ENCODE measurements at regions not wholly inside any gene's neighbourhood (a gene's known extent, or its start where the extent isn't known, plus 50 kb on each side); places are given as distances from the start of the nearest gene placed in this dataset.

- Histone ChIP-seq H3K9me3 (ENCODE audit: low read length) (no peaks in the 10 kb centered on the region), H3F3A (ENCODE audit: insufficient read depth, low read length, poor library complexity, severe bottlenecking) (no peaks in the 10 kb centered on the region), H3K27ac (ENCODE audit: low read length) (no peak overlapping the region), H3K9me2 (ENCODE audit: insufficient read depth, low read length) (no peaks in the 10 kb centered on the region), H3K4me3 (ENCODE audit: low read length) (no peak overlapping the region), H4K20me1 (ENCODE audit: insufficient read depth) (no peaks in the 10 kb centered on the region), H3K36me3 (ENCODE audit: insufficient read depth, low read length) (no peaks in the 10 kb centered on the region), H3K4me2 (ENCODE audit: low read length) (no peak overlapping the region), H2AFZ (ENCODE audit: low read depth, low read length) (no peak overlapping the region), H3K9ac (ENCODE audit: low read length) (no peak overlapping the region), H3K27me3 (ENCODE audit: insufficient read depth, low read depth, low read length) (no peaks in the 10 kb centered on the region), H3K79me2 (replicated peaks; ENCODE audit: insufficient read depth, low read length) (no peaks in the 10 kb centered on the region)
- no peak for TF ChIP-seq REST (IDR thresholded peaks at IDR 0.05; ENCODE audit: borderline replicate concordance)
- no peak for TF ChIP-seq MXI1 (conservative IDR thresholded peaks at IDR 0.05; ENCODE audit: poor library complexity, severe bottlenecking)
- no peak for TF ChIP-seq POLR2AphosphoS5 (IDR thresholded peaks at IDR 0.05)
- TF ChIP-seq TAF1 (IDR thresholded peaks at IDR 0.05; ENCODE audit: low read depth), result no peak
- TF ChIP-seq EZH2 (IDR thresholded peaks at IDR 0.05; ENCODE audit: borderline replicate concordance, insufficient read depth, low read length, poor library complexity, severe bottlenecking), result no peak
- no peak for TF ChIP-seq SMC3 (conservative IDR thresholded peaks at IDR 0.05; ENCODE audit: poor library complexity)
- TF ChIP-seq, protein P1, sequence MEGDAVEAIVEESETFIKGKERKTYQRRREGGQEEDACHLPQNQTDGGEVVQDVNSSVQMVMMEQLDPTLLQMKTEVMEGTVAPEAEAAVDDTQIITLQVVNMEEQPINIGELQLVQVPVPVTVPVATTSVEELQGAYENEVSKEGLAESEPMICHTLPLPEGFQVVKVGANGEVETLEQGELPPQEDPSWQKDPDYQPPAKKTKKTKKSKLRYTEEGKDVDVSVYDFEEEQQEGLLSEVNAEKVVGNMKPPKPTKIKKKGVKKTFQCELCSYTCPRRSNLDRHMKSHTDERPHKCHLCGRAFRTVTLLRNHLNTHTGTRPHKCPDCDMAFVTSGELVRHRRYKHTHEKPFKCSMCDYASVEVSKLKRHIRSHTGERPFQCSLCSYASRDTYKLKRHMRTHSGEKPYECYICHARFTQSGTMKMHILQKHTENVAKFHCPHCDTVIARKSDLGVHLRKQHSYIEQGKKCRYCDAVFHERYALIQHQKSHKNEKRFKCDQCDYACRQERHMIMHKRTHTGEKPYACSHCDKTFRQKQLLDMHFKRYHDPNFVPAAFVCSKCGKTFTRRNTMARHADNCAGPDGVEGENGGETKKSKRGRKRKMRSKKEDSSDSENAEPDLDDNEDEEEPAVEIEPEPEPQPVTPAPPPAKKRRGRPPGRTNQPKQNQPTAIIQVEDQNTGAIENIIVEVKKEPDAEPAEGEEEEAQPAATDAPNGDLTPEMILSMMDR (IDR thresholded peaks at IDR 0.05; ENCODE audit: poor library complexity, severe bottlenecking), result no peak
- no peak for TF ChIP-seq RAD21 (conservative IDR thresholded peaks at IDR 0.05)
These were observed 119.7 kb downstream of the ACKR3 start for GRCh38 chr2:236689393-236689700.

GRCh38 chr2:236689981-236690380 is 120.4 kb downstream of the ACKR3 start:
- no peak overlapping the region for H3K4me2 ChIP-seq (ENCODE audit: low read length)
- H3K9ac ChIP-seq (ENCODE audit: low read length), result no peak overlapping the region
- no peak overlapping the region for H2AFZ ChIP-seq (ENCODE audit: low read depth, low read length)
- no peak overlapping the region for H3K27ac ChIP-seq (ENCODE audit: low read length)
- H3K4me3 ChIP-seq (ENCODE audit: low read length), result no peak overlapping the region
- no peaks in the 10 kb centered on the region for H4K20me1 ChIP-seq (ENCODE audit: insufficient read depth)
- no peaks in the 10 kb centered on the region for H3K9me2 ChIP-seq (ENCODE audit: insufficient read depth, low read length)
- no peaks in the 10 kb centered on the region for H3K36me3 ChIP-seq (ENCODE audit: insufficient read depth, low read length)
- TF ChIP-seq SMC3 (conservative IDR thresholded peaks at IDR 0.05; ENCODE audit: poor library complexity) (no peak), MXI1 (conservative IDR thresholded peaks at IDR 0.05; ENCODE audit: poor library complexity, severe bottlenecking) (no peak), RAD21 (conservative IDR thresholded peaks at IDR 0.05) (no peak), EP300 (conservative IDR thresholded peaks at IDR 0.05; ENCODE audit: poor library complexity, severe bottlenecking) (no peak), EZH2 (IDR thresholded peaks at IDR 0.05; ENCODE audit: borderline replicate concordance, insufficient read depth, low read length, poor library complexity, severe bottlenecking) (no peak), TAF1 (IDR thresholded peaks at IDR 0.05; ENCODE audit: low read depth) (no peak), REST (IDR thresholded peaks at IDR 0.05; ENCODE audit: borderline replicate concordance) (no peak), POLR2AphosphoS5 (IDR thresholded peaks at IDR 0.05) (no peak)
- TF ChIP-seq, protein P1 (IDR thresholded peaks at IDR 0.05; ENCODE audit: poor library complexity, severe bottlenecking), result no peak
- H3K79me2 ChIP-seq (replicated peaks; ENCODE audit: insufficient read depth, low read length), result no peaks in the 10 kb centered on the region
- no peaks in the 10 kb centered on the region for H3K9me3 ChIP-seq (ENCODE audit: low read length)
- H3F3A ChIP-seq (ENCODE audit: insufficient read depth, low read length, poor library complexity, severe bottlenecking), result no peaks in the 10 kb centered on the region
- H3K27me3 ChIP-seq (ENCODE audit: insufficient read depth, low read depth, low read length), result no peaks in the 10 kb centered on the region

Measured in neural cell (in vitro differentiated cells).